GM18519 (cell line): ENCODE measurements at regions not wholly inside any gene's neighbourhood (a gene's known extent, or its start where the extent isn't known, plus 50 kb on each side); places are given as distances from the start of the nearest gene placed in this dataset.
"Not testable (repeated sequence)": the region's sequence is repeated elsewhere in the genome, so short reads cannot be mapped to it uniquely, and the experiment has no call there.

Experiments
- ATAC-seq: cut with Tn5 transposase; IDR thresholded peaks from one replicate; pipeline ENCODE4 v1.9.1; 2021; ENCODE audit warnings: mild to moderate bottlenecking, moderate library complexity; ENCODE audit not compliant: unreplicated experiment, low FRiP score

GRCh38 chr1:116850436-116850835 lies 59.3 kb upstream of the PTGFRN start:
- ATAC-seq, result no peak

GRCh38 chr1:116851189-116851588 lies 58.5 kb upstream of the PTGFRN start:
- not testable (repeated sequence) for ATAC-seq

GRCh38 chr1:116851846-116852245 lies 57.9 kb upstream of the PTGFRN start:
- ATAC-seq, result no peak

- ATAC-seq, result no peak
These were observed 57.3 kb upstream of the PTGFRN start for GRCh38 chr1:116852367-116852766.

- no peak for ATAC-seq
These were observed 56.8 kb upstream of the PTGFRN start for GRCh38 chr1:116852910-116853309.

GRCh38 chr1:116853680-116854402 lies 55.9 kb upstream of the PTGFRN start:
- ATAC-seq, result no peak

GRCh38 chr1:116854403-116854690 lies 55.4 kb upstream of the PTGFRN start:
- ATAC-seq, result no peak

GRCh38 chr1:116854716-116855115 lies 55.0 kb upstream of the PTGFRN start:
- no peak for ATAC-seq

- no peak for ATAC-seq
These were observed 54.5 kb upstream of the PTGFRN start for GRCh38 chr1:116855191-116855619.

- ATAC-seq, result no peak
These were observed 53.9 kb upstream of the PTGFRN start for GRCh38 chr1:116855773-116856201.

- no peak for ATAC-seq
These were observed 53.4 kb upstream of the PTGFRN start for GRCh38 chr1:116856312-116856711.

GRCh38 chr1:116857092-116857491 lies 52.6 kb upstream of the PTGFRN start:
- ATAC-seq, result no peak
